HEK293T (cell line): ENCODE measurements at regions not wholly inside any gene's neighbourhood (a gene's known extent, or its start where the extent isn't known, plus 50 kb on each side); places are given as distances from the start of the nearest gene placed in this dataset.
"Not testable (repeated sequence)": the region's sequence is repeated elsewhere in the genome, so short reads cannot be mapped to it uniquely, and the experiment has no call there.

Experiments used
- CTCF ChIA-PET: fragments of 350-600 bp; formaldehyde crosslinking; extraction: SDS; loops from one replicate; lab custom pipeline; 2021; ENCODE audit warnings: antibody characterized with exemption, inconsistent platforms; lab: Yijun Ruan, JAX
- POLR2A ChIA-PET: fragments of 350-600 bp; formaldehyde crosslinking; extraction: SDS; loops from one replicate; lab custom pipeline; 2020; ENCODE audit warnings: antibody characterized with exemption, inconsistent platforms; lab: Yijun Ruan, JAX
- DNase-seq: peaks from one replicate; pipeline ENCODE4 v3.0.0; 2012; ENCODE audit warnings: mixed read lengths; ENCODE audit errors: extremely low spot score

DNA sequence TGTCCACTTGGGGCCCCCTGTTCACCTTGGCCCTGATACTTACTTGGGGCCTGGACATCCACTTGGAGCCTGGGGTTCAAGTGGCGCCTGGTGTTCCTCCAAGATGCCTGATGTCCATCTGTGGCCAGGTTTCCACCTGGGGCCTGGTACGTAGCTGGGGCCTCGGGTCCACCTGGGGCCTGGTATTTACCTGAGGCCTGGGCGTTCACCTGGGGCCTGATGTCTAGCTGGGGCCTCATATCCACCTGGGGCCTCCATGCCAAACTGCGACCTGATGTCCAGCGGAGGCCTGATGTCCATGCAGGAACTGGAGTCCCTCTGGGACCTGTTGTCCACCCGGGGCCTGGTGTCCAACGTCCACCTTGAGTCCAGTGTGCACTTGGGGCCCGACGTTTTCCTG lies 76.3 kb upstream of the THOC3 start:
- DNase-seq, CTCF ChIA-PET, POLR2A ChIA-PET: not testable (repeated sequence)

DNA sequence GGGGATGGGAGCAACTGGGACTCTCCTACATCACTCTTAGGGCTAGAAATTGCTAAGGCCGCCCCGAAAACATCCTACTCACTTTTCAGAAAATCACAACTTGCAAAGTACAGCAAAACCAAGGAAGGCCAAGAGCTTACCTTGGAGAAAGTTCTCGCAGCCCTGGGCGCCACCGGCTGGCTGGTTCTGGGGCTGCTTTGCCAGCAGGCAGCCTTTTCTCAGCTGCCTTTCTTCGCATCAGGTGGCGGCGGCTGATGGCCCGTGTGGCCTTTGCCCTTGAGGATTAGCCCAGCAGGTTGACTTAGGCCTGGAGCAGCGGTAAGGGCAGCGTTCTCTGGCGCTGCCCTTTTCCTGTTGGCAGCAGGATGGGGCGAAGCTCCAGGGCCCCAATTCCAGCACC lies 77.3 kb upstream of the THOC3 start:
- POLR2A ChIA-PET, DNase-seq: not testable (repeated sequence)

GRCh38 chr5:176048671-176049070 lies 80.6 kb upstream of the THOC3 start:
- DNase-seq, POLR2A ChIA-PET, CTCF ChIA-PET: not testable (repeated sequence)

More for the DNA sequence above, 77.3 kb upstream of the THOC3 start:
- CTCF ChIA-PET: not testable (repeated sequence)

DNA sequence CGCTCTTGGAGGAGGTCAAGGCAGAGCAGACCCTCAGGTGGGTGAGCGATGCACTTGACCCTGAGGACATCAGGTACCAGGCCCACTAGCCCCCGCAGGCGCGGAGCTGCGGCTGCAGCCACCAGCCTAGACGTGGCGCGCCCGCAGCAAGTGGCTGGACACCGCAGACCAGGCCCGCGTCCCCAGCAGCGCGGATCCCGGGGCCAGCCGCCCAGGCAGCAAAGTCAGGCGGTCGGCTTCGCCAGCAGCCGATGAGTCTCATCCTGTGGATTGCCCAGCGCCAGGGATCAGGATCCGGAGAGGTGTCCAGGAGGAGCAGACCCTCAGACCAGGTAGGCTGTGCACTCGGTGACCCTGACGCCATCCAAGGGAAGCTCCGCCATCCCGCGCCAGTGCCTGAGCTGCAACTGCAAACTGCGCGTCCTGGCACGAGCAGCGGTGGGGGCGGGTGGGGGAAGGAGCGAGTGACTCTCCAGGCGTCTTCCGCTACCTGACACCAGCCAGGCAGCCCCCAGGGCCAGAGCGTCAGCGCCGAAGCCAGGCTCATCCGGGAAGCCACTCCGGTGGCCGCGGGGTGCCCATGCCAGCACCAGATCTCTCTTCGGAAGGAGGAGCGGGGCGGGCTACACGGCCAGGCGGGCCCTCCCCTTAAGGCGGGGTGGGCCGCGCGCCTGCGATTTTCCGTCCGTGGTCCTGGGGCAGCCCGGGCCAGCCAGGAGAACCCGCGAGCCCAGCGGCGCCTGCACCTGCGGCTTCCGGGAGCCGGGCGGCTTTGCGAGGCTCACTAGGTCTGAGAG lies 92.6 kb upstream of the THOC3 start:
- DNase-seq, POLR2A ChIA-PET, CTCF ChIA-PET: not testable (repeated sequence)

- CTCF ChIA-PET, DNase-seq, POLR2A ChIA-PET: not testable (repeated sequence)
These were observed 93.1 kb upstream of the THOC3 start for GRCh38 chr5:176061269-176061622.

GRCh38 chr5:176061660-176062059 lies 93.5 kb upstream of the THOC3 start:
- POLR2A ChIA-PET, CTCF ChIA-PET, DNase-seq: not testable (repeated sequence)

- POLR2A ChIA-PET, DNase-seq, CTCF ChIA-PET: not testable (repeated sequence)
These were observed 98.3 kb upstream of the THOC3 start for GRCh38 chr5:176066262-176066945.

DNA sequence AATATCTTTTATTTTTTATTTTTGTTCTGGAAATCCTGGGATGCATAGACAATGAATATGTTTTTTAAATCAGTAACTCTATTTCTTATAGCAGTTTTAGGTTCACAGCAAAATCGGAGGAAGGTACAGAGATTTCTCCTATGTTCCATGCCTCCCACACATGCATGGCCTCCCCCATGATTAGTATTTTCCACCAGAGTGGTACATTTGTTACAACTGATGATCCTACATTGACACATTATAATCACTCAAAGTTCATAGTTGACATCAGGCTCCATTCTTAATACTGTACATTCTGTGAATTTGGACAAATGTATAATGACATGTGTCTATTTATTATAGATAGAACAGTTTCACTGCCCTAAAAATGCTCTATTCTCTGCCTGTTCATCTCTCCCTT lies 99.0 kb upstream of the THOC3 start:
- DNase-seq, CTCF ChIA-PET, POLR2A ChIA-PET: not testable (repeated sequence)

DNA sequence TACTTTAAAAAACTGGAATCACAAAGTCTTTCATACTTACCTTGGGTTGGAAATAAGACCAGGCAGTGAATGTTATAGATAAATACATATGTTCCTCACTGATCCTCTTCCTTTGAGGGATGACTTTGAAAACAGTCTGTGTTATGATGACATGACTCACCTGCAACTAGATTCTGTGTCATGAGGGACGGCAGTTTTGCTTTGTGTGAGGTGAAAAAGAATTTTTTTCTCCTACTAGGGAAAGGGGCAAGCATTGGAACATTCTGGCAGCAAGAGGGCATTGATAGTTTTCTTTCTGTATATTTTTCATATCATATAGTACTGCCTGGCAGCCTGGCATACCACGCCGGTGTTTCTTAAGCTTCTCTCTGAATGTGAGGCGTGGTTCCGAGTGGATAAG lies 99.8 kb upstream of the THOC3 start:
- POLR2A ChIA-PET, CTCF ChIA-PET, DNase-seq: not testable (repeated sequence)

GRCh38 chr5:176073996-176074571 lies 106.0 kb upstream of the THOC3 start:
- DNase-seq, POLR2A ChIA-PET, CTCF ChIA-PET: not testable (repeated sequence)

DNA sequence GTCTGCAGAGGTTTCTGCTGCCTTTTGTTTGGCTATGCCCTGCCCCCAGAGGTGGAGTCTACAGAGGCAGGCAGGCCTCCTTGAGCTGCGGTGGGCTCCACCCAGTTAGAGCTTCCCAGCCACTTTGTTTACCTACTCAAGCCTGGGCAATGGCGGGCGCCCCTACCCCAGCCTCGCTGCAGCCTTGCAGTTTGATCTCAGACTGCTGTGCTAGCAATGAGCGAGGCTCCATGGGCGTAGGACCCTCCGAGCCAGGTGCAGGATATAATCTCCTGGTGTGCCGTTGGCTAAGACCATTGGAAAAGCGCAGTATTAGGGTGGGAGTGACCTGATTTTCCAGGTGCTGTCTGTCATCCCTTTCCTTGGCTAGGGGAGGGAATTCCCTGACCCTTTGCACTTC lies 115.6 kb upstream of the THOC3 start:
- POLR2A ChIA-PET, CTCF ChIA-PET, DNase-seq: not testable (repeated sequence)

DNA sequence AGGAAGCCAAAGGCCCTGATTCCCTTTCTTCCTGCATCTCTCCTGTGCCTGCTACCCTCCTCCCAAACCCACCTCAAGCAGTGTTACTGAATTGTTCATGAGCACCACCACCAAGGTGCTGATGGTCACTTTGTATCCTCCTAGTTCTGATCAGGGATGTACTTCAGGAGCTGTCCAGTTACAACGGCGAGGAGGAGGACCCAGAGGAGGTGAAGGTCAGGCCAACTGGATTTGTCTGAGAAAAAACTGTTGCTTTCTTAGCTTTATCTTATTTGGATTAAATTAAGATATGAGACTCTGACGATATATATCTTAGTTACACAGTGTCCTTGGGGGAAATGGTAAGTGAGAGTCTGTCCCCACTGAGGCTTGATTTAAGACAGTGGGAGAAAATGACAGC lies 135.0 kb upstream of the THOC3 start:
- CTCF ChIA-PET, DNase-seq, POLR2A ChIA-PET: not testable (repeated sequence)

DNA sequence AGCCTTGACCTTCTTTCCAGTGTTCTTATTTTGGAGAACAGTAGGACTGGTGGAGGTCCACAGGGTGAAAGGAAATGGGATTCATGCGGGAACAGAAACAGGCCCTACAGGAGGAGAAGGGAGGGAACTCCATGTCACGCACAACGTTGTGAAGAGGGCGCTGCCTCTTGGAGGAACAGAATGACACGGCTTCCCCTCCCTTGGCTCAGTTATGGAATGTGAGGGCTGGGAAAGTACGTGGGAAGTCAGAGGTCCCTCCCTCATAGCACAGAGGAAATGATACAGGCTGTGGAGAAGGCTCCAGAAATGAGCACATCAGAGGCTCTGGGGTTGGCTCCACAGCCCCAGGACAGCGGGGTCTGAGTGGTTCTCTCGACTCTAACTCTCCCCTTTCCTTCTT lies 125.3 kb upstream of the SIMC1 start:
- POLR2A ChIA-PET, CTCF ChIA-PET, DNase-seq: not testable (repeated sequence)

DNA sequence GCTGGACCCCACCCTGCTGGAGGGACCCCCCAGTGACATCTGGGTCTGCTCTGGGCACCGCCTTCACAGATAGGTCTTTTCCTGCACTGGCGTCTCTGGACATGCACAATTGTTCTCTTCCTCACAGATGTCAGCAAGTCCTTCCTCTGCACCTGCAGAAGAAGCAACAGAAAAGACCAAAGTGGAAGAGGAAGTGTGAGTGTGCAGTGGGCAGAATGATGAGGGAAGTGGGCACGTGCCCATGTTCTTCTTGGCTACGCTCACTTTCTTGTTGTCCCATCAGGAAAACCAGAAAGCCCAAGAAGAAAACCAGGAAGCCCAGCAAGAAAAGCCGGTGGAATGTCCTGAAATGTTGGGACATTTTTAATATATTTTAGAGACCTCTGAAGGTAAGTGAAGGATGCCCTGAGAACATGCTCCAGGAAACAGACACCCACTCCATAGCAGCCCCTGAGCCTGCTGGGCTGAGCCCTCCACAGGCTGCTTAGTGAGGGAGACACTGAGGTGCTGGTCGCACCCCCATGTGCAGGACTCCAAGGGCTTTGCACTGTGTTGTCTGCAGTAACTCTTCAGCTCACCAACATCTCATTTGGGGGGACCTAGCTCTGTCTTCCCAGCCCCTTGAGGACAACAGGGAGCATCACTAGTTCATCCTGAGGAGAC lies 124.4 kb upstream of the SIMC1 start:
- POLR2A ChIA-PET, DNase-seq, CTCF ChIA-PET: not testable (repeated sequence)

- POLR2A ChIA-PET, DNase-seq, CTCF ChIA-PET: not testable (repeated sequence)
These were observed 123.4 kb upstream of the SIMC1 start for GRCh38 chr5:176114825-176115224.

DNA sequence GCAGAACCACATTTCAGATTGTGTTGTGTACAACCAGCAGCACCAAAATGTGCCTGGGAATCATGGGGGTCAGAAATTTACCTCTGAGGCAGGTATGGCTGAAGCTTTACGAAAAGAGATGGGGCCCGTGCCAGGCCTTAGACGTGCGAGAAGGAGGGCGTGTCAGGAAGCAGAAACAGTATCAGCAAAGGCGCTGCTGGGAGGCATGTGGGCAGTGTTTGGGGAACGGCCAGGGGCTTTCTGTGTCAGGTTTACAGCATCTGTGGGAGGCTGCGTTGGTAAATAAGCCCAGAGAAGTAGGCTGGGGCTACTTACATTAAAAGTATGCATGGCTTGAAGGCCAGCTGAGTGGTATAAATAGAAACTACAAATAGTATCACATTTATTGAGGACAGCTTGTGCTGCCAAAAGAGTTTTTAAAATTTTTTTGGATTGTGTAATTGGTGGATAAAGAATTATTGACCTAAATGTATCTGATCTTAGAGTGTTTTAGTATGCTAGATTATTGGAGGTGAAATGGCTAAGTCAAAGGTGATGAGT lies 120.5 kb upstream of the SIMC1 start:
- POLR2A ChIA-PET, DNase-seq, CTCF ChIA-PET: not testable (repeated sequence)

DNA sequence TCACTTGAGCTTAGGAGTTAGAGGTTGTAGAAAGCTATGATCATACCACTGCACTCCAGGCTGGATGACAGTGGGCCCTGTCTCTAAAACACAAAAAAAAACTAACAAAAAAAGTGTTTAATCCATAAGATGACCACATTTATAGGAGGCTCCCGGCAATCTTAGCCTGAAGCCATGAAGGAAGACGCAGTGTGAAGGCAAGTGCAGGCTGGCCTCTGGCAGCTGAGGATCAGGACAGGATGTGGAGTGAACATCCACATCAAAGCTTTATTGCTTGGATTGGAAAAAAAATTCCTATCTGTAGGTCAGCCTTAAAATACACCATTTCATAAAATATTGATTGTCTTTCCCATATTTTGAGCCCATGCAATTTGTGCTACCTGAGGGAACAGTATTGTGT lies 115.9 kb upstream of the SIMC1 start:
- DNase-seq, CTCF ChIA-PET: not testable (repeated sequence)

GRCh38 chr5:176124120-176124519 lies 114.1 kb upstream of the SIMC1 start:
- CTCF ChIA-PET, DNase-seq, POLR2A ChIA-PET: not testable (repeated sequence)

More for the DNA sequence above, 115.9 kb upstream of the SIMC1 start:
- POLR2A ChIA-PET: not testable (repeated sequence)
